ENCODE measurements at regions not wholly inside any gene's neighbourhood (a gene's known extent, or its start where the extent isn't known, plus 50 kb on each side); places are given as distances from the start of the nearest gene placed in this dataset.

GRCh38 chr2:2940061-2940460, 437.6 kb downstream of the EIPR1 start:
- TF ChIP-seq RAD21 (IDR thresholded peaks at IDR 0.05; ENCODE audit: low read length) (no peak), CTCF (conservative IDR thresholded peaks at IDR 0.05; ENCODE audit: low read depth, low read length) (no peak), POLR2A (IDR thresholded peaks at IDR 0.05; ENCODE audit: low read depth, low read length) (no peak), MAFK (IDR thresholded peaks at IDR 0.05; ENCODE audit: low read depth, low read length) (no peak), SMC3 (IDR thresholded peaks at IDR 0.05; ENCODE audit: low read depth, low read length) (no peak), CEBPB (IDR thresholded peaks at IDR 0.05; ENCODE audit: low read depth, low read length) (no peak), FOS (IDR thresholded peaks at IDR 0.05; ENCODE audit: low read depth, low read length) (no peak), CHD1 (IDR thresholded peaks at IDR 0.05; ENCODE audit: low read depth, low read length) (no peak), NFE2L2 (IDR thresholded peaks at IDR 0.05; ENCODE audit: low read depth, low read length) (no peak)
- TF ChIP-seq, protein P1, sequence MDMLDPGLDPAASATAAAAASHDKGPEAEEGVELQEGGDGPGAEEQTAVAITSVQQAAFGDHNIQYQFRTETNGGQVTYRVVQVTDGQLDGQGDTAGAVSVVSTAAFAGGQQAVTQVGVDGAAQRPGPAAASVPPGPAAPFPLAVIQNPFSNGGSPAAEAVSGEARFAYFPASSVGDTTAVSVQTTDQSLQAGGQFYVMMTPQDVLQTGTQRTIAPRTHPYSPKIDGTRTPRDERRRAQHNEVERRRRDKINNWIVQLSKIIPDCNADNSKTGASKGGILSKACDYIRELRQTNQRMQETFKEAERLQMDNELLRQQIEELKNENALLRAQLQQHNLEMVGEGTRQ (IDR thresholded peaks at IDR 0.05; ENCODE audit: low read depth, low read length): no peak
